CD4-positive, alpha-beta T cell (primary cell): ENCODE measurements at regions not wholly inside any gene's neighbourhood (a gene's known extent, or its start where the extent isn't known, plus 50 kb on each side); places are given as distances from the start of the nearest gene placed in this dataset.

Experiments used
- ATAC-seq: fragments of 200-7000 bp; cut with Tn5 transposase; one replicate; pipeline ENCODE4 v1.10.0; 2022; ENCODE audit warnings: mild to moderate bottlenecking; ENCODE audit not compliant: poor library complexity
- CTCF ChIA-PET: fragments of 350-600 bp; sonication (Branson Sonifier 250); formaldehyde crosslinking; loops from one replicate; lab custom pipeline; 2021; ENCODE audit warnings: antibody characterized with exemption, inconsistent platforms; lab: Charles Lee
- POLR2A ChIA-PET: fragments of 350-600 bp; sonication (Branson Sonifier 250); formaldehyde crosslinking; loops from one replicate; lab custom pipeline; 2021; ENCODE audit warnings: antibody characterized with exemption, inconsistent platforms; lab: Charles Lee
- DNase-seq, 14 experiments: peaks; one replicate each; pipeline ENCODE4 v3.0.0-alpha.2; 2013 to 2020; ENCODE audit warnings: mixed read lengths in 2 of 14
- H3K27ac ChIP-seq, 2 donors: one replicate each; pipeline versions ENCODE4 v1.5.1 to v1.7.0; 2013; ENCODE audit warnings: low read length in 2 of 2, low read depth in 1 of 2, mild to moderate bottlenecking in 1 of 2
- H3K27me3 ChIP-seq, 2 experiments: 1 replicate in 1 of 2; 2 replicates in 1 of 2; pipeline versions ENCODE4 v1.6.1 to v1.7.0; 2013; ENCODE audit warnings: low read length in 2 of 2, control low read depth in 1 of 2, mild to moderate bottlenecking in 1 of 2, moderate library complexity in 1 of 2; ENCODE audit not compliant: insufficient read depth in 2 of 2, control insufficient read depth in 1 of 2
- H3K36me3 ChIP-seq: one replicate; pipeline ENCODE4 v1.6.1; 2013; ENCODE audit warnings: low read length, control low read depth; ENCODE audit not compliant: insufficient read depth
- H3K4me1 ChIP-seq: one replicate; pipeline ENCODE4 v1.6.1; 2013; ENCODE audit warnings: low read length, control low read depth; ENCODE audit not compliant: insufficient read depth
- H3K4me3 ChIP-seq: one replicate; pipeline ENCODE4 v1.5.1; 2013; ENCODE audit warnings: mild to moderate bottlenecking, low read length, moderate library complexity
- H3K9me3 ChIP-seq, 2 experiments: 1 replicate in 1 of 2; 2 replicates in 1 of 2; pipeline versions ENCODE4 v1.6.1 to v1.7.0; 2013; ENCODE audit warnings: low read length in 2 of 2, mild to moderate bottlenecking in 2 of 2, control low read depth in 1 of 2, moderate library complexity in 1 of 2; ENCODE audit not compliant: control insufficient read depth in 1 of 2, insufficient read depth in 1 of 2
- H3K27ac Mint-ChIP-seq: one replicate; pipeline ENCODE4 v1.8.0; 2020; ENCODE audit warnings: mixed read lengths
- H3K27me3 Mint-ChIP-seq: one replicate; pipeline ENCODE4 v1.8.0; 2021; ENCODE audit warnings: mixed read lengths
- H3K36me3 Mint-ChIP-seq: one replicate; pipeline ENCODE4 v1.8.0; 2021; ENCODE audit warnings: low read depth, mixed read lengths
- H3K4me1 Mint-ChIP-seq: one replicate; pipeline ENCODE4 v1.8.0; 2021; ENCODE audit warnings: low read depth, mixed read lengths
- H3K4me3 Mint-ChIP-seq: one replicate; pipeline ENCODE4 v1.8.0; 2020; ENCODE audit warnings: mild to moderate bottlenecking, mixed read lengths
- H3K9me3 Mint-ChIP-seq: one replicate; pipeline ENCODE4 v1.8.0; 2020; ENCODE audit warnings: mixed read lengths
- intact Hi-C, 2 experiments: fragments of 100-400 bp; cut with DNase I in 1 of 2; cut with micrococcal nuclease in 1 of 2; formaldehyde crosslinking; loops; one replicate each; pipeline versions ENCODE4 v1.15.1 to v1.9.0; 2023 to 2025; cut with DNase I, micrococcal nuclease
- TF ChIP-seq, protein P1 (sequence below): fragments of 200-600 bp; IDR thresholded peaks from one replicate; pipeline ENCODE4 v1.8.0; 2022; ENCODE audit warnings: antibody characterized with exemption, mild to moderate bottlenecking

DNA sequence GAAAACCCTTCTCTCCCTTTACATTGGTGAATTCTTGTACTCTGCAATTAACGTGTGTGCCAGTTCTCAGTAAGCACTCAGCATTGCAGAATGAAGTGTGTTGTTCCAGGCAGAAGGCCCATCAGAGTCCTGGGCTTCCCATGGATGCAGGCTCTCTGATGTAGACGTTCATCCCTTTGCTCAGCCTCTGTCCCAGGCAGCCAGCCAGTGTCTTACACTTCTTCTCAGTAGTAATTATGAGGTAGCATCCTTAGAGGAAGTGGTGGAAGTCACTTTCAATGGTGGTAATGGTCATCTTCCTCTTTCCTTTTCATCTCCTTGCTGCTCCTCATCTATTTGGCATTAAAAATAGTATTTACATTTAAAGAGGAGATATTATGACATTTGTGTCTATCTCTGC is 66.7 kb upstream of the FYN start:
- Histone ChIP-seq H3K9me3 (no peaks in the 10 kb centered on the region), H3K27ac (no peak overlapping the region), H3K4me3 (no peak overlapping the region), H3K36me3 (no peaks in the 10 kb centered on the region), H3K27me3 (no peaks in the 10 kb centered on the region), H3K4me1 (no peaks in the 10 kb centered on the region)
- TF ChIP-seq, protein P1, sequence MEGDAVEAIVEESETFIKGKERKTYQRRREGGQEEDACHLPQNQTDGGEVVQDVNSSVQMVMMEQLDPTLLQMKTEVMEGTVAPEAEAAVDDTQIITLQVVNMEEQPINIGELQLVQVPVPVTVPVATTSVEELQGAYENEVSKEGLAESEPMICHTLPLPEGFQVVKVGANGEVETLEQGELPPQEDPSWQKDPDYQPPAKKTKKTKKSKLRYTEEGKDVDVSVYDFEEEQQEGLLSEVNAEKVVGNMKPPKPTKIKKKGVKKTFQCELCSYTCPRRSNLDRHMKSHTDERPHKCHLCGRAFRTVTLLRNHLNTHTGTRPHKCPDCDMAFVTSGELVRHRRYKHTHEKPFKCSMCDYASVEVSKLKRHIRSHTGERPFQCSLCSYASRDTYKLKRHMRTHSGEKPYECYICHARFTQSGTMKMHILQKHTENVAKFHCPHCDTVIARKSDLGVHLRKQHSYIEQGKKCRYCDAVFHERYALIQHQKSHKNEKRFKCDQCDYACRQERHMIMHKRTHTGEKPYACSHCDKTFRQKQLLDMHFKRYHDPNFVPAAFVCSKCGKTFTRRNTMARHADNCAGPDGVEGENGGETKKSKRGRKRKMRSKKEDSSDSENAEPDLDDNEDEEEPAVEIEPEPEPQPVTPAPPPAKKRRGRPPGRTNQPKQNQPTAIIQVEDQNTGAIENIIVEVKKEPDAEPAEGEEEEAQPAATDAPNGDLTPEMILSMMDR: no peak
- H3K27me3 Mint-ChIP-seq: no peaks in the 10 kb centered on the region
- no peaks in the 10 kb centered on the region for H3K36me3 Mint-ChIP-seq
- no peak overlapping the region for H3K4me3 Mint-ChIP-seq
- intact Hi-C loops: no loop called here
- H3K9me3 Mint-ChIP-seq: peaks cover 2% of the 10 kb centered on the region
- peak in 1 of 14 experiments; percentile 23 for DNase-seq
- H3K27ac Mint-ChIP-seq: no peak overlapping the region
- POLR2A ChIA-PET: interaction anchor here (0.9 kb wide), 1 partner anchor 16 kb away, joined by 3 read pairs; no protein-coding TSS in a partner anchor
- CTCF ChIA-PET: interaction anchor here (1.6 kb wide), 1 partner anchor 230 kb away, joined by 4 read pairs; no protein-coding TSS in a partner anchor
- no peak for ATAC-seq
- H3K4me1 Mint-ChIP-seq: no peaks in the 10 kb centered on the region

DNA sequence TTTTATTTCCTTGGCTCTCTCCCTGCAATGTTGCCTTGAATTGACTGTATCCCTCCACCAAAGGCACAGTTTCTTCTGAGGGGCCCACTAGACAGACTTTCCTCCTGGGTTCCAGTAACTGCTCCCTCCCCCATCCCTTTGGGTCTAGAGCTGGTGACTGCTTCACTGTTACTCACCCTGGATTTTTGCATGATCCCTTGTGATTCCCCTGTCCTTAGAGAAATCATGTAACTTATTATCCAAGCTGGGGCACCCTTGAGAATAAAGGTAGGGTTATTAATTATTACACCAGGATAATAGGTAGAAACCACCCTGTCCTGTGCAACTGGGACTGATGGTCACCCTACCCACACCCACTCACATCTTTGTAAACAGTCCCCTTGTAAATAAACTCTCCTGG is 67.5 kb upstream of the FYN start:
- no peaks in the 10 kb centered on the region for H3K27me3 ChIP-seq
- no peak overlapping the region for H3K27ac ChIP-seq
- H3K4me3 Mint-ChIP-seq: no peak overlapping the region
- H3K9me3 Mint-ChIP-seq: peaks cover 2% of the 10 kb centered on the region
- no peak overlapping the region for H3K4me3 ChIP-seq
- intact Hi-C loops: no loop called here
- H3K4me1 Mint-ChIP-seq: no peaks in the 10 kb centered on the region
- H3K27ac Mint-ChIP-seq: no peak overlapping the region
- ATAC-seq (no peak), DNase-seq (no peak)
- no peaks in the 10 kb centered on the region for H3K36me3 Mint-ChIP-seq
- CTCF ChIA-PET: no interaction called here
- no peaks in the 10 kb centered on the region for H3K36me3 ChIP-seq
- POLR2A ChIA-PET: no interaction called here
- TF ChIP-seq, protein P1: no peak
- H3K27me3 Mint-ChIP-seq: no peaks in the 10 kb centered on the region
- H3K9me3 ChIP-seq: no peaks in the 10 kb centered on the region
- no peaks in the 10 kb centered on the region for H3K4me1 ChIP-seq

DNA sequence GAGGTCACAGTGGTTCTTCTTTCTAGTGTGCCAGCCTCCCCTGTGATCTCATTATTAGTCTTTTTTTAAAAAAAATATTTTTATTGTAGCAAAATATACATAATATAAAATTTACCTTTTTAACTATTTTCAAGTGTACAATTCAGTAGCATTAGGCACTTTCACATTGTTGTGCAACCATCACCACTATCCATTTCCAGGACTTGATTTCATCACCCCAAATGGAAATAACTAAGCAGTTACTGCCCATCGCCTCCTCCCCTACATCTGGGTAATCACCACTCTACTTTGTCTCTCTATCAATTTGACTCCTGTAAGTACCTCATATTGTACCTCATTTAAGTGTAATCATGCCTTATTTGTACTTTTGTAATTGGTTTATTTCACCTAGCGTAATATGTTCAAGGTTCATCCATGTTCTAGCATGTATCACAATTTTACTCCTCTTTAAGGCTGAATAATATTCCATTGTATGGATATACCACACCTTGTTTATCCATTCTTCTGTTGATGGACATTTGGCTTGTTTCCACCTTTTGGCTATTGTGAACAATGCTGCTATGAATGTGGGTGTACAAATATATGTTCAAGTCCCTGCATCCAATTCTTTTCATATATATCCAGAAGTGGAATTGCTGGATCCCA is 68.6 kb upstream of the FYN start:
- Histone ChIP-seq H3K27me3 (no peaks in the 10 kb centered on the region), H3K9me3 (no peaks in the 10 kb centered on the region), H3K27ac (no peak overlapping the region), H3K36me3 (no peaks in the 10 kb centered on the region), H3K4me1 (no peaks in the 10 kb centered on the region), H3K4me3 (no peak overlapping the region)
- Mint-ChIP-seq H3K9me3 (peaks cover 2% of the 10 kb centered on the region), H3K27ac (no peak overlapping the region), H3K36me3 (no peaks in the 10 kb centered on the region), H3K27me3 (no peaks in the 10 kb centered on the region), H3K4me1 (no peaks in the 10 kb centered on the region), H3K4me3 (no peak overlapping the region)
- ATAC-seq: no peak
- CTCF ChIA-PET: no interaction called here
- no peak for DNase-seq
- intact Hi-C loops: no loop called here
- POLR2A ChIA-PET: no interaction called here
- TF ChIP-seq, protein P1: no peak
